ENCODE measurements at regions not wholly inside any gene's neighbourhood (a gene's known extent, or its start where the extent isn't known, plus 50 kb on each side); places are given as distances from the start of the nearest gene placed in this dataset.

DNA sequence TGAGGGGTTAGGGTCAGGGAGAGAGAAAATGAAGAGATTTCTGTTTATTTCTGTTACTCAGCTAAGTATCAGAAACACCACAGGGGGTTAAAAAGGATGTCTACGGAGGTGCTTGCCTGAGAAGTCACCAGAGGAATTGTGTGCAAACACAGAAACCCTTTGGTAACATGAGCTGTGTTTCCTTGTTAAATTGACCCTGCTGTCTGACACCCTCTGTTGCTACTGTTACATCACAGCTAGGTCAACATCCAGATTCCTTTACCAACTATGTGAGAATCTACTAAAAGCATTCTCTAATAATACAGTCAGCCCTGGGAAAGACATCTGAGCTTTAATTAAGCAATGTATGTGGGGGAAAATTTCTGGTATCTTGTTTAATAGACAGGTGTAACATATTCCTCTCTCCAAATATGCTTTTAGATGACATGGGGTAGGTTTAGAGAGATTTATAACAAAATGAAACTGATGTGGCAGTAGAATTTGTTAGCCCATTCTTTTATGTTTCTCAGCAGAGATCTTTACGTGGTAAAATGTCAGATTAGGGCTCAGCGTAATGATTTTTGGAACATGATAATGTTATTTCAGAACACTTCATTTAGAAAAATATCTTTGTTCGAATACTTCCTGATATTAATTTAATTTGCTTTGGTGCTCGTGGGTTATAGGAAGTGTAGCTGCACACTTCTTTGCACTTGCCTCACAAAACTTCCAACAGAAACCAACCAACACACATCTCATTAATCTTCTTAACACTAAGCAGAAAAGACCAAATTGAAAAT, 168.0 kb upstream of the AHR start (continued):
- TF ChIP-seq CTCF (IDR thresholded peaks at IDR 0.05 in 2 of 3, conservative IDR thresholded peaks at IDR 0.05 in 1 of 3; ENCODE audit: control insufficient read depth in 2 of 3, extremely low read depth in 1 of 3, insufficient read depth in 1 of 3, low read depth in 3 of 3, low read length in 3 of 3), result no peak
- no peak for TF ChIP-seq MYC (IDR thresholded peaks at IDR 0.05; ENCODE audit: insufficient read depth, insufficient read length, insufficient replicate concordance, low read length, severe bottlenecking)
- no peak for TF ChIP-seq TCF7 (IDR thresholded peaks at IDR 0.05; ENCODE audit: borderline replicate concordance)
- TF ChIP-seq NR2F1 (conservative IDR thresholded peaks at IDR 0.05), result no peak
- TF ChIP-seq SP1 (IDR thresholded peaks at IDR 0.05; ENCODE audit: low read depth, low read length), result no peak
- TF ChIP-seq NFYA (IDR thresholded peaks at IDR 0.05; ENCODE audit: borderline replicate concordance, low read depth, low read length), result no peak
- no peak for TF ChIP-seq SIX5 (IDR thresholded peaks at IDR 0.05; ENCODE audit: low read depth, low read length, severe bottlenecking)
- no peak for TF ChIP-seq GATAD2B (conservative IDR thresholded peaks at IDR 0.05; ENCODE audit: low read depth)
- no peak for TF ChIP-seq PAX5 (IDR thresholded peaks at IDR 0.05; ENCODE audit: borderline replicate concordance, low read depth, low read length)
- TF ChIP-seq CEBPB (IDR thresholded peaks at IDR 0.05; ENCODE audit: borderline replicate concordance in 1 of 2, low read depth in 2 of 2, low read length in 2 of 2), result no peak
- TF ChIP-seq IKZF2 (IDR thresholded peaks at IDR 0.05), result no peak
- TF ChIP-seq RAD21 (IDR thresholded peaks at IDR 0.05; ENCODE audit: insufficient read depth, low read depth, low read length), result no peak
- no peak for TF ChIP-seq NFIC (IDR thresholded peaks at IDR 0.05; ENCODE audit: low read depth, low read length)
